ENCODE measurements at regions not wholly inside any gene's neighbourhood (a gene's known extent, or its start where the extent isn't known, plus 50 kb on each side); places are given as distances from the start of the nearest gene placed in this dataset.
A peak's percentile ranks its signal among the peaks of the same experiment; 100 is the strongest.

GRCh38 chr3:144128108-144128892 is 156.7 kb downstream of the DIPK2A start:
- no peak for DNase-seq (ENCODE audit: low read depth, low spot score)
- peak overlapping the region; percentile 19 for H3K27ac ChIP-seq

GRCh38 chr3:144129536-144130214 is 158.1 kb downstream of the DIPK2A start:
- H3K27ac ChIP-seq = no peak overlapping the region
- DNase-seq (ENCODE audit: low read depth, low spot score) = no peak

- no peak overlapping the region for H3K27ac ChIP-seq
- no peak for DNase-seq (ENCODE audit: low read depth, low spot score)
These were observed 169.5 kb downstream of the DIPK2A start for GRCh38 chr3:144141074-144141473.

- DNase-seq (ENCODE audit: low read depth, low spot score) = no peak
- no peak overlapping the region for H3K27ac ChIP-seq
These were observed 169.9 kb downstream of the DIPK2A start for GRCh38 chr3:144141496-144141895.

GRCh38 chr3:144142151-144142840 is 170.7 kb downstream of the DIPK2A start:
- peak overlapping the region; percentile 8 for H3K27ac ChIP-seq
- DNase-seq (ENCODE audit: low read depth, low spot score) = no peak

GRCh38 chr3:144148356-144148755 is 176.7 kb downstream of the DIPK2A start:
- no peak overlapping the region for H3K27ac ChIP-seq
- no peak for DNase-seq (ENCODE audit: low read depth, low spot score)

GRCh38 chr3:144151983-144152382 is 180.4 kb downstream of the DIPK2A start:
- DNase-seq (ENCODE audit: low read depth, low spot score) = no peak

GRCh38 chr3:144160627-144161026 is 189.0 kb downstream of the DIPK2A start:
- no peak overlapping the region for H3K27ac ChIP-seq
- no peak for DNase-seq (ENCODE audit: low read depth, low spot score)

More at GRCh38 chr3:144151983-144152382, 180.4 kb downstream of the DIPK2A start:
- no peak overlapping the region for H3K27ac ChIP-seq

GRCh38 chr3:144162042-144162441 is 190.4 kb downstream of the DIPK2A start:
- DNase-seq (ENCODE audit: low read depth, low spot score) = peak; percentile 93
- H3K27ac ChIP-seq = no peak overlapping the region

- H3K27ac ChIP-seq = no peak overlapping the region
- no peak for DNase-seq (ENCODE audit: low read depth, low spot score)
These were observed 192.7 kb downstream of the DIPK2A start for GRCh38 chr3:144164352-144164751.

GRCh38 chr3:144165482-144165881 is 193.9 kb downstream of the DIPK2A start:
- no peak for DNase-seq (ENCODE audit: low read depth, low spot score)

GRCh38 chr3:144167634-144168033 is 196.0 kb downstream of the DIPK2A start:
- no peak overlapping the region for H3K27ac ChIP-seq
- no peak for DNase-seq (ENCODE audit: low read depth, low spot score)

More at GRCh38 chr3:144165482-144165881, 193.9 kb downstream of the DIPK2A start:
- H3K27ac ChIP-seq = no peak overlapping the region

- H3K27ac ChIP-seq = no peak overlapping the region
- DNase-seq (ENCODE audit: low read depth, low spot score) = no peak
These were observed 201.9 kb downstream of the DIPK2A start for GRCh38 chr3:144173491-144173890.

GRCh38 chr3:144175644-144176425 is 204.2 kb downstream of the DIPK2A start:
- H3K27ac ChIP-seq = no peak overlapping the region
- no peak for DNase-seq (ENCODE audit: low read depth, low spot score)

- no peak overlapping the region for H3K27ac ChIP-seq
- DNase-seq (ENCODE audit: low read depth, low spot score) = no peak
These were observed 206.0 kb downstream of the DIPK2A start for GRCh38 chr3:144177649-144178048.

- no peak for DNase-seq (ENCODE audit: low read depth, low spot score)
- no peak overlapping the region for H3K27ac ChIP-seq
These were observed 207.0 kb downstream of the DIPK2A start for GRCh38 chr3:144178607-144179006.

GRCh38 chr3:144181062-144181461 is 209.4 kb downstream of the DIPK2A start:
- H3K27ac ChIP-seq = no peak overlapping the region
- DNase-seq (ENCODE audit: low read depth, low spot score) = no peak

- DNase-seq (ENCODE audit: low read depth, low spot score) = no peak
These were observed 210.9 kb downstream of the DIPK2A start for GRCh38 chr3:144182501-144182900.

GRCh38 chr3:144185276-144185675 is 213.7 kb downstream of the DIPK2A start:
- no peak for DNase-seq (ENCODE audit: low read depth, low spot score)
- no peak overlapping the region for H3K27ac ChIP-seq

More at GRCh38 chr3:144182501-144182900, 210.9 kb downstream of the DIPK2A start:
- no peak overlapping the region for H3K27ac ChIP-seq

GRCh38 chr3:144187531-144188210 is 216.0 kb downstream of the DIPK2A start:
- no peak overlapping the region for H3K27ac ChIP-seq

More at GRCh38 chr3:144187531-144188210, 216.0 kb downstream of the DIPK2A start:
- DNase-seq (ENCODE audit: low read depth, low spot score) = no peak

Measured in epithelial cell of prostate (primary cell).